Left cardiac atrium (tissue), 4 donors: ENCODE measurements at regions not wholly inside any gene's neighbourhood (a gene's known extent, or its start where the extent isn't known, plus 50 kb on each side); places are given as distances from the start of the nearest gene placed in this dataset.
A peak's percentile ranks its signal among the peaks of the same experiment; 100 is the strongest.

Experiments used
- ATAC-seq, 2 donors: fragments of 200-7000 bp; cut with Tn5 transposase; one replicate each; pipeline ENCODE4 v1.9.1; 2020; ENCODE audit warnings: mild to moderate bottlenecking in 2 of 2, moderate library complexity in 2 of 2
- DNase-seq: peaks from one replicate; pipeline ENCODE4 v3.0.0-alpha.2; 2020
- intact Hi-C, 2 donors: fragments of 100-400 bp; cut with DNase I; formaldehyde crosslinking; loops; one replicate each; pipeline versions ENCODE4 v1.14.1 to v1.15.1; 2022 to 2023
- donor health status: DM: no; HTN: yes; CAD: no.
- donor health status: DM: no; HTN: yes; CAD: no; lungs with severe emphysema.
- donor health status: DM: yes; HTN: yes; CAD: no.
- donor health status: Dilated cardiomyopathy.

- intact Hi-C loops, result no loop called here
- DNase-seq, result no peak
- ATAC-seq, result no peak
These were observed 154.5 kb upstream of the QRFPR start for GRCh38 chr4:121535351-121535750.

GRCh38 chr4:121534187-121534586 is 153.4 kb upstream of the QRFPR start:
- intact Hi-C loops, result no loop called here
- peak in 1 of 2 donors; percentile 45 for ATAC-seq
- DNase-seq, result no peak

GRCh38 chr4:121526509-121526908 is 145.7 kb upstream of the QRFPR start:
- DNase-seq, result no peak
- ATAC-seq, result no peak
- intact Hi-C loops, result no loop called here

GRCh38 chr4:121519236-121519838 is 138.5 kb upstream of the QRFPR start:
- intact Hi-C loops, result no loop called here
- DNase-seq (no peak), ATAC-seq (no peak)

GRCh38 chr4:121517241-121517640 is 136.4 kb upstream of the QRFPR start:
- intact Hi-C loops, result no loop called here
- no peak for ATAC-seq
- no peak for DNase-seq

- no peak for DNase-seq
- intact Hi-C loops, result no loop called here
These were observed 133.6 kb upstream of the QRFPR start for GRCh38 chr4:121514443-121514842.

GRCh38 chr4:121510341-121510874 is 129.6 kb upstream of the QRFPR start:
- DNase-seq (no peak), ATAC-seq (no peak)
- intact Hi-C loops, result no loop called here

More at GRCh38 chr4:121514443-121514842, 133.6 kb upstream of the QRFPR start:
- ATAC-seq, result no peak

GRCh38 chr4:121485190-121485804 is 104.5 kb upstream of the QRFPR start:
- intact Hi-C loops, result no loop called here
- ATAC-seq (no peak), DNase-seq (no peak)

GRCh38 chr4:121484633-121485032 is 103.8 kb upstream of the QRFPR start:
- peak; percentile 57 to 72 for ATAC-seq
- intact Hi-C loops, result loop anchor here in 1 of 2 donors (5.0 kb wide), 1 partner anchor 168 kb away; no protein-coding TSS in a partner anchor
- peak; percentile 40 for DNase-seq

- no peak for ATAC-seq
- intact Hi-C loops, result loop anchor here in 1 of 2 donors (5.0 kb wide), 1 partner anchor 172 kb away; no protein-coding TSS in a partner anchor
- no peak for DNase-seq
These were observed 99.0 kb upstream of the QRFPR start for GRCh38 chr4:121479808-121480207.

GRCh38 chr4:121477480-121477879 is 96.7 kb upstream of the QRFPR start:
- DNase-seq (no peak), ATAC-seq (no peak)
- intact Hi-C loops, result no loop called here

GRCh38 chr4:121477079-121477478 is 96.3 kb upstream of the QRFPR start:
- intact Hi-C loops, result no loop called here
- DNase-seq, result no peak
- no peak for ATAC-seq

GRCh38 chr4:121472937-121473721 is 92.3 kb upstream of the QRFPR start:
- ATAC-seq (no peak), DNase-seq (no peak)
- intact Hi-C loops, result no loop called here

GRCh38 chr4:121464854-121465253 is 84.0 kb upstream of the QRFPR start:
- intact Hi-C loops, result loop anchor here in 1 of 2 donors (5.0 kb wide), 2 partner anchors 192 to 272 kb away; no protein-coding TSS in a partner anchor
- no peak for ATAC-seq
- DNase-seq, result no peak

GRCh38 chr4:121462660-121463261 is 81.9 kb upstream of the QRFPR start:
- DNase-seq (peak; percentile 40), ATAC-seq (peak; percentile 61 to 63)
- intact Hi-C loops, result loop anchor here in 1 of 2 donors (5.0 kb wide), 2 partner anchors 195 to 275 kb away; no protein-coding TSS in a partner anchor

GRCh38 chr4:121459026-121459425 is 78.2 kb upstream of the QRFPR start:
- DNase-seq, result no peak
- ATAC-seq, result no peak
- intact Hi-C loops, result no loop called here

GRCh38 chr4:121457278-121457875 is 76.6 kb upstream of the QRFPR start:
- DNase-seq, result no peak
- intact Hi-C loops, result no loop called here
- no peak for ATAC-seq

GRCh38 chr4:121455285-121455684 is 74.5 kb upstream of the QRFPR start:
- no peak for ATAC-seq
- intact Hi-C loops, result no loop called here

More at GRCh38 chr4:121455285-121455684, 74.5 kb upstream of the QRFPR start:
- DNase-seq, result no peak
